GM18873 (cell line): ENCODE measurements at regions not wholly inside any gene's neighbourhood (a gene's known extent, or its start where the extent isn't known, plus 50 kb on each side); places are given as distances from the start of the nearest gene placed in this dataset.
"Not testable (repeated sequence)": the region's sequence is repeated elsewhere in the genome, so short reads cannot be mapped to it uniquely, and the experiment has no call there.

Source experiments
- ATAC-seq: cut with Tn5 transposase; IDR thresholded peaks from one replicate; pipeline ENCODE4 v1.9.1; 2021; ENCODE audit warnings: mild to moderate bottlenecking, moderate library complexity, moderate number of reproducible peaks; ENCODE audit not compliant: unreplicated experiment, low FRiP score

GRCh38 chr3:147471741-147472140 is 62.6 kb downstream of the ZIC1 start:
- ATAC-seq: no peak

DNA sequence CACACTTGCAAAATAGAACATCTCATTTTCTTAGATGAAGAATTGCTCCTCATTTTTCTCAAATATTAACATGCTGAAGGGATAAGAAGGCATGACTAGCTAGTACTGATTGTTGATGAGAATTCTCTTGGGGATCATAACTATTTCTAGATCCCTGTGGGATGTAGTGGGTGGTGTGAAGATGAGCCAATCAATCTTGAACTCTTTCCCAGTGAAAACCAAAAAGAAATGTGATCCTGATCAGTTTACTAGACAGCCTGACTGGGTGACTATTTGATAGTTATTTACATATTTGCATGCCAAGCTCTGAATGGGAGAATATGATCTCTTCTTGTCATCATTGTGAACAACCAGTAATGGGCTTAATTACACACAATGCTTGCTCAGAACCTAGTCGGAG is 63.7 kb downstream of the ZIC1 start:
- ATAC-seq: no peak

DNA sequence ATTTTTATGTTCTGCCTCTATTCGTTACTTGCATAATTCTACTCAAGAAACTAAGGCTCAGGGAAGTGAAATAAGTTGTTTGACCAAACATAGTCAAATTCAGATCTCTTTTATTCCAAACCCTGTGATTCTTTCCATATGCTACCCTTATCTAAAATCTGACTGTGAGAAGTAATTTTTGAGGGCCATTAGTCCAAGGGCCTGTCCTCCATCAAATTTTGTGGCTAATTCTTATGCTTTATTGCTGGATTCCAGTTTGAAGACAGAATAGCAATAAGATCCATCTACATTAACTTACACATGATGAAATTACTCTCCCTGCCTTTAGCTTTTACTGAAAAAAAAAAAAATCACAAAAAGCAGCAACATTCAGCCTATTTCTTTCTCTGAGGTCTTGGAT is 74.0 kb downstream of the ZIC1 start:
- no peak for ATAC-seq

- no peak for ATAC-seq
These were observed 74.4 kb downstream of the ZIC1 start for GRCh38 chr3:147483578-147483977.

- ATAC-seq: no peak
These were observed 83.9 kb downstream of the ZIC1 start for GRCh38 chr3:147493065-147493464.

DNA sequence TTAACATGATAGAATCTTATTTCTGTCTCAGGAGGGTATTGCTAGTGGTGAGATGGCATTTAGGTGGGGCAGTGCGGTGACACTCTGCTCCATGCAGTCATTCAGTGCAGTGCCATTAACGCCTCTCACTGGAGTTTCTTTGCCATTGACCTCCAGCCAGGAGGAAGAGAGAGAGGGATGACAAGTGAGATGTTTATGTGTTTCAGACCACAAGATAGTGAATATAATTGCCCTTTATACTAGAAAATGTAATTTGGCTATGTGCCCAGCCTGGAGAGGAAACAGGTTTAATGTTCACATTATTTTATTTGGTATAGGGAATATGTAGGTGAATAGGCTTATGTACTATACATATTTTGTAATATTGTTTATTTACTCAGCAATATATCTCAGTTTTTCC is 84.5 kb downstream of the ZIC1 start:
- no peak for ATAC-seq

GRCh38 chr3:147497286-147497685 is 88.1 kb downstream of the ZIC1 start:
- ATAC-seq: no peak

GRCh38 chr3:147507638-147508286 is 98.6 kb downstream of the ZIC1 start:
- ATAC-seq: no peak

DNA sequence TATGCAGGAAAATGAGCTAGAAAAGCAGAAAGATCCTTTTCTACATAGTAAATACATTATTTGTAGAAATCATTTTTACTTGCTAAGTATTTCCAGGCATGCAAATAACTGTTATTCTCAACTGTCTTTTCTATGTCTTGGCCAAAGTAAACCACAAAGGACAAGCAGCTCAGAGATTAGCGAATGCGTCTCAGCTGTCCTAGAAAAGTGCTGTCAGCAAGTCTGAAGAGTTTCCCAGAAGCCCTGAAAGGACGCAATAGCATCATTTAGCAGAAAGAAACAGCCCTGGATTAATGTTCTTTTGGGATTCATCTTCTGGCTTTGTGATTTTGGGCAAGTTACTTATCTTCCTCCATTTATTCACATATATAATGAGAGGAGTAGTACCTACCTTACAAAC is 100.3 kb downstream of the ZIC1 start:
- ATAC-seq: no peak

GRCh38 chr3:147513785-147514184 is 104.6 kb downstream of the ZIC1 start:
- no peak for ATAC-seq

DNA sequence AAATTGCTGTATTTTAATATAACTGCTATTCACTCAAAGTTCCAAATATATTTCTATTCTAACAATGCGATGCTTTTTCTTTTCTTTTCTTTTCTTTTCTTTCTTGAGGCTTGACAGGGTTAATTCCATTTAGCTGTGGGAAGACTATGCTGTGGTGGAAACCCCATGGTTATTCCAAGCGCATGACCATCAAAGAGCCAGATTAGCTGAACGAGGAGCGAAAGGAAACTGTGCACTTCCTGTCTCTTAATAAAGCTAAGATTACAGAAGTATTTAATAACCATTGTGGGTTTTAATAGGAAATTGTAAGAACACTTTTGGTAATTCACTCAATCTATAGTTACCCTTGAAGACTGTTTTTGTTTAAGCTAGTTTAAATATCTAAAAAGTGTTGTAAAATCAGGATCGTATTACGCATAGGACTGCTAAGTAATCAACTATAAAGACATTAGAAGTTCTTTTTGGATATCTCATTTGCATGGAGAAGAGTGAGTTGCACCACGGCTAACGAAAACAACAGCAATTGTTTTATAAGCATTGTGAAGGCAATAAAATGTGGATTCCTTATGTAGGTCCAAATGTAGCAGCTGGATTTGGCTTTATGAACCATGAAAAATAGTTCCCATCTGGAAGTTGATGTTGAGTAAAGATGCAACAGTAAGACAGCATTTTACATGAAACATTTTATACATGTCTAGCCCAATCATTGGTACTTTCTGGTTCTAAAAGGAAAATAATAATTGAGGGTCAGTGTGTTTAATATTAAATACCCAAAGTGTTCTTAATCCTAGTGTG is 105.4 kb downstream of the ZIC1 start:
- no peak for ATAC-seq

DNA sequence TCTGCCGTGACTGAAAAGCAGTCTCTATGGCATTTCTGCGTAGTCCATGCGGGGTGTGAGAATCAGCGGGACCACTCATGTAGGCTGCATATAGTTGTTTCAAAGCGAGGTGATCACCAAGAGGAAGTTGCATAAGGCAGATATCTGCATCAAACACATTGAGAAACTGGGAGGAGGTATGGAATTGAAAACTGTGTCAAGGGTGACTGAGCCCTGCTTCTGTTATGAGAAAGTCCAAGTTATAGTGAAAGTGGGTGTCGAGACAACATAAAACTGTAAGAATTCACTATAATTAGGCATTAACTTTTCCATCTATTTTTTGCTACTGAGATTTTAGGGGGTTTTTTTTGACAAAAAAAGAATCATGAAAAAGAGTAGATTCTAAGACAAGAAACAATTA is 109.3 kb downstream of the ZIC1 start:
- no peak for ATAC-seq

GRCh38 chr3:147521646-147522045 is 112.5 kb downstream of the ZIC1 start:
- no peak for ATAC-seq

GRCh38 chr3:147522780-147523179 is 113.6 kb downstream of the ZIC1 start:
- not testable (repeated sequence) for ATAC-seq

GRCh38 chr3:147529551-147529950 is 120.4 kb downstream of the ZIC1 start:
- ATAC-seq: no peak

DNA sequence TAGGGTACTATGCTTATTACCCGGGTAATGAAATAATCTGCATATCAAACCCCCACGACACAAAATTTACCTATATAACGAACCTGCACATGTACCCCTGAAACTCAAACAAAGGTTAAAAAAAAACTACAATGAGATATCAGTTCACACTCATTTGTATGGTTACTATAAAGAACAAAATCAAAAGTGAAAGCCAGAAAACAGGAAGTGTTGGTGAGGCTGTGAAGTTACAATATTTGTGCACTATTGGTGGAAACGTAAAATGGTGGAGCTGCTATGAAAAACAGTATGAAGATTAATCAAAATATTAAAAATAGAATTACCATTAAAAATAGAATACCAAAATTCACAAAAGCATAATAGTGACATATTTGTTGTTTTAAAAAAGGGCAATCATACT is 128.9 kb downstream of the ZIC1 start:
- peak; percentile 54 for ATAC-seq

DNA sequence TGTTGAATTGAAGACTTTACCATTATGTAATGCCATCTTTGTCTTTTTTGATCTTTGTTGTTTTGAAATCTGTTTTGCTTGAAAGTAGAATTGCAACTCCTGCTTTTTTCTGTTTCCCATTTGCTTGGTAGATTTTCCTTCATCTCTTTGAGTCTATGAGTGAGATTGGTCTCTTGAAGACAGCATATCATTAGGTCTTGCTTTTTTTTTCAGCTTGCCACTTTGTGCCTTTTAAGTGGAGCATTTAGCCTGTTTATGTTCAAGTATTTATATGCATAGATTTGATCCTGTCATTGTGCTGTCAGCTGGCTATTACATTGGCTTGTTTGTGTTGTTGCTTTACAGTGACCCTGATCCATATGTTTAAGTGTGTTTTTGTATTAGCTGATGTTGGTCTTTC is 131.8 kb downstream of the ZIC1 start:
- no peak for ATAC-seq

DNA sequence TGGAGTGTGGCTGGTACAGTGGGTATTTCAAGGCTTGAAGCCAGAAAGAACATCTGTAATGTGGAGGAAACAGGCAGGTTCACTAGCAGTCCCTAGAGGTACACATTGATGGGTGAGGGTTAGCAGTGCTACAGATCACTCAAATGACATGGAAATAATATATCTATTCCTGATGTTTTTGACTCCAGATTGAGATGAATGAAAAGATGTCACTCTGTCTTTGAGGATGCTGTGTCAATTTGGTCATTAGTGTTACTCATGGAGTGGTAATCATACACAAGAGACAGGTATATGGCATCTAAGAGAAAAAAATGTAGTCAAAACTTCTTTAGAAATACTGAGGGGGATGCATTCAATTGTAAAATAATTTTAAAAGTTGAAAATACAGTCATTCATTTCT is 135.1 kb downstream of the ZIC1 start:
- ATAC-seq: no peak

DNA sequence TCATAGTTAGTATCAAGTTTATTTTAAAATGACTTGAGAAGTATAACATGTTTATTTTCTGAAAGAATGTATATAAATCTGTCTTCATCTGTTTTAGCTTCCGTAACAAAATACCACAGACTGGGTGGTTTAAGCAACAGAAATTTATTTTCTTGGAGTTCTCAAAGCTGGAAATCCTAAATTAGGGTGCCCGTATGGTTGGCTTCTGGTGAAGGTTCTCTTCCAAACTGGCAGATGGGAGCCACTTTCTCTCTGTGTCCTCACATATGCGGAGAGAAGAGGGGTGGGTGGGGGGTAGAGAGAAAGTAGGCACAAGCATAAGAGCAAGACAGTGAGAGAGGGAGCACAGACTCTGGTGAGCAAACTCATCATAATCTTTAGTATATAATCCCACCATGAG is 142.3 kb downstream of the ZIC1 start:
- no peak for ATAC-seq

- ATAC-seq: no peak
These were observed 145.2 kb downstream of the ZIC1 start for GRCh38 chr3:147554332-147554731.

GRCh38 chr3:147572970-147573340 is 163.8 kb downstream of the ZIC1 start:
- ATAC-seq: no peak

GRCh38 chr3:147574621-147575020 is 165.5 kb downstream of the ZIC1 start:
- ATAC-seq: no peak
